GM13977 (cell line): ENCODE measurements at regions not wholly inside any gene's neighbourhood (a gene's known extent, or its start where the extent isn't known, plus 50 kb on each side); places are given as distances from the start of the nearest gene placed in this dataset.

Experiments used
- DNase-seq: peaks from one replicate; pipeline ENCODE4 v3.0.0; 2012; ENCODE audit warnings: low spot score
- in situ Hi-C: fragments of 300-500 bp; cut with MboI; formaldehyde crosslinking; loops from one replicate; pipeline ENCODE4 v1.12.0; 2022; ENCODE audit warnings: low sequenced_read_pairs, low pct_unique_long_range_greater_than_20kb, mixed read lengths, inconsistent platforms; ENCODE audit not compliant: unreplicated experiment
- TF ChIP-seq, protein P1 (sequence below): IDR thresholded peaks from 2 replicates; pipeline ENCODE4 v1.5.1; 2012; ENCODE audit warnings: mild to moderate bottlenecking, control low read depth; ENCODE audit not compliant: insufficient read depth; ENCODE audit errors: extremely low read depth, missing control alignments

DNA sequence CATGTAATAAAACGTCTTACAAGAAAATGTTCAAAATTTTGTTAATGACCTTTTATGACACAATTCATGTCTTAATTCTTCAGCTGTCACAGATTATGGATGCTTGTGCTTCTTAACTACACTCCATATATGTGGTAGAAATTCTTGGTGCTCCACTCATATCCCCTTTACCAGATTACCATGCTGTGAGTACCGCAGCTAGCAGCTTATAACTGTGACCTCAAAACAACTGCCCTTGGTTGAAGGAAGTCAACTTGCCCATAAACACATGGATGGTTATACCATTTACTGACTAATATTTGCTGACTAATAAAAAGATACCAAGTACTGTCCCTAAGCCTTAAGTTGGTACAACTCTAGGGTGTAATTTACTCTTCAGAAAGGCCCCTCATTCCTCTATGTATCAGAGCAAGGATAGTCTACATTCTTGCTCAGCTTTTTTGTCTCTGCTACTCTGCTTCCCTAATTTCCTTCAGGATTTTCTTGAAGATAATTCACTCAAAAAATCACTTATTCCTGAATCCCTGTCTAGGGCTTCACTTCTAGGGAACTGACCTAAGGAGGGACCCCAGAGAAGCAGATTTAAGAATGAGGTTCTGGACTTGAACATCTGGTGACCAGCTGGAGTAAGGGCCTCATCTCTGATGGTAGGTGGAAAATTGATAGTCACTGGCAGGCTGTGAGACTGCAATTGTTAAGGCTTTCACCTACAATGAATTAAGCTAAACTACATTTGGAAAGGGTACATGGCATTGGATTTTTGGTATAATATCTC lies 152.3 kb downstream of the SLC6A15 start:
- TF ChIP-seq, protein P1, sequence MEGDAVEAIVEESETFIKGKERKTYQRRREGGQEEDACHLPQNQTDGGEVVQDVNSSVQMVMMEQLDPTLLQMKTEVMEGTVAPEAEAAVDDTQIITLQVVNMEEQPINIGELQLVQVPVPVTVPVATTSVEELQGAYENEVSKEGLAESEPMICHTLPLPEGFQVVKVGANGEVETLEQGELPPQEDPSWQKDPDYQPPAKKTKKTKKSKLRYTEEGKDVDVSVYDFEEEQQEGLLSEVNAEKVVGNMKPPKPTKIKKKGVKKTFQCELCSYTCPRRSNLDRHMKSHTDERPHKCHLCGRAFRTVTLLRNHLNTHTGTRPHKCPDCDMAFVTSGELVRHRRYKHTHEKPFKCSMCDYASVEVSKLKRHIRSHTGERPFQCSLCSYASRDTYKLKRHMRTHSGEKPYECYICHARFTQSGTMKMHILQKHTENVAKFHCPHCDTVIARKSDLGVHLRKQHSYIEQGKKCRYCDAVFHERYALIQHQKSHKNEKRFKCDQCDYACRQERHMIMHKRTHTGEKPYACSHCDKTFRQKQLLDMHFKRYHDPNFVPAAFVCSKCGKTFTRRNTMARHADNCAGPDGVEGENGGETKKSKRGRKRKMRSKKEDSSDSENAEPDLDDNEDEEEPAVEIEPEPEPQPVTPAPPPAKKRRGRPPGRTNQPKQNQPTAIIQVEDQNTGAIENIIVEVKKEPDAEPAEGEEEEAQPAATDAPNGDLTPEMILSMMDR = no peak
- DNase-seq = no peak
- in situ Hi-C loops = no loop called here

DNA sequence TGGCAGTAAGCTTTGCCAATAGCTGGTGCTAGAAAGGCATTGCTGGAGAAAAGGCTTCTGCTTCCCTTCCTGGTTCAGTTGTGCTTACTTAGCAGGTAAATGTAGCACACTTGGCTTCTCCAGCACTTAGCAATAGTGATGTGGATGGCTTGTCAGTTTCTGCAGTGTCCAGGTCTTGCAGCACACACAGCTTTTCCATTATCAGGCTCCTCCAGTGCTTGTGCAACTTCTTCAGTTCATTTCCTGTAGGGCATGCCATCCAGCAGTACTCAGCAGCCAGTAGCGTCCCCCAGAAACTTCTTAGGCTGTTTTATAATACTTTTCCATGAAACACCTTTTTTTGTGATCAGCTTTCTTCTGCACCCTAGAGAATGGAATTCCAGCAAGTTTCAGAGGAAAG lies 154.6 kb downstream of the SLC6A15 start:
- in situ Hi-C loops = no loop called here
- no peak for DNase-seq

DNA sequence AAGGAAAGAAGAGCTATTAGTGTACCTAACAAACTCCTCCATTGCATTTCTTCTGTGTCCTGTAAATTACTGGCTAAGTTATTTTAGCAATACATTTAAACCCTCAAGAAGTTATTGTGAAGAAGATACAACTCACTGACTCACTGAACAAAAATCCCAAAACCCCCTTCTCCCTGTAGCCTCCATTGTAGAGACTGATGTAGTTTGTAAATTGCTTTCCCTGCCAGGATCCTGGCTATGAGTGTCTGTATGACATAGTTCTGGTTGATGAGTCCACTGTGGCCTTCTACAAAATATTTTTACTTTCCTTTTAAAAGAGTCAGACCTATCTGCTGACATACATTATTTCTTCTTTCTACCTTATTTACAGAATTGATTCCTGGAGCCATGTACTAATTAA lies 155.6 kb downstream of the SLC6A15 start:
- in situ Hi-C loops = no loop called here
- DNase-seq = no peak
- TF ChIP-seq, protein P1 = no peak

More for the DNA sequence above, 154.6 kb downstream of the SLC6A15 start:
- TF ChIP-seq, protein P1 = no peak

DNA sequence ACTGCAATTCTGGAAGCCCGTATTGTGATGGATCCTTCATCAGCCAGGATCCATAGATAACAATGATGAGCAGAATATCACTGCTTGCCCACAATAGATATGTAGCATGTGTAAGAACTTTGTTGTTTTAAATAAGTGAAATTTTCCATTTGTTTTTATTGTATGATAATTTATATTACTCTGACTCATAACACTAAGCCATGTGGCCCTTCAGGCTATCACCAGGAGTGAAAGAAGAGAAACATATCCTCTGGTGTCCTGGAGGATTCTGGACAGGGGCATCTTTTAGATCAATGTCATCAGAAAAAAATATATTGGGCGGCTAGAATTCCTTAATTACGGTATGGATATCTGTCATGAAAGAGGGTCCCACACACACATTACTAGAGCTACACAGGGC lies 167.5 kb downstream of the SLC6A15 start:
- no peak for DNase-seq
- TF ChIP-seq, protein P1 = no peak
- in situ Hi-C loops = no loop called here

DNA sequence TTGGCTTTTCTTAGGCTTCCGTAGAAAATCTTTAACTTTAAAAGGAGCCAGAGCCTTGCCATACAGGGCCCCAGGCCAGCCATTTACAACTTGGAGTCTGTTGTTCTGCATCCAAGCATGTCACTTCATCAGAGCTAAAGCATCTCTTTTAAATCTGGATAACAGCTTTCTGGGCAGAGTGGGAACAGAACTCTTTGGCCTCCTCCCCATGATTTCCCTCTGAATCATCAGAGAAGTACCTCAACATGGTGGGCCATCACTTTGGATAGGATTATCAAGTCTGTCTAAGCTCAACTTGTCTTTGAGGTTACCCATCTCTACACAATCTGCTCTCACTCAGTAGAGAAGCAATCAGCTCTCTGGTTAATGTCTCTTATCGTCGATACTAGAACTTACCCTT lies 170.9 kb downstream of the SLC6A15 start:
- DNase-seq = no peak
- TF ChIP-seq, protein P1 = no peak
- in situ Hi-C loops = no loop called here

DNA sequence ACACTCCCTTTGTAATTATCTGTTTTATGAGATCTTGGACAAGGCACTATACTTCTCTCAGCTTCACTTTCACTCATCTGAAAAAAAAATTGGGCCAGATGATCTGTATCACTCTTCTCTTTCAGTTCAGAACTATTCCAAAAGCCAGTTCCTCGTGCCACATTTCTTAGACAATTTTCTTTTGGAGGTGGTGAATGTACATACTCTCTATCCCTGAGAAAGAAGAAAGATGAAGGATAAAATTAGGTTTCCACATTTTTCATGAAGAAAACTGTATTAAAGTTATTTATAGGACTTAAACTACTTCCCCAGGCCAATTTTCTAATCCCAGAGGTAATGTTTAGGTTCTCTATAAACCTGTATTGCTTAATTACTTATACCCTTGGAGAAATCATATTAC lies 171.6 kb downstream of the SLC6A15 start:
- in situ Hi-C loops = no loop called here
- TF ChIP-seq, protein P1 = no peak
- DNase-seq = no peak
